ENCODE measurements at regions not wholly inside any gene's neighbourhood (a gene's known extent, or its start where the extent isn't known, plus 50 kb on each side); places are given as distances from the start of the nearest gene placed in this dataset.

DNA sequence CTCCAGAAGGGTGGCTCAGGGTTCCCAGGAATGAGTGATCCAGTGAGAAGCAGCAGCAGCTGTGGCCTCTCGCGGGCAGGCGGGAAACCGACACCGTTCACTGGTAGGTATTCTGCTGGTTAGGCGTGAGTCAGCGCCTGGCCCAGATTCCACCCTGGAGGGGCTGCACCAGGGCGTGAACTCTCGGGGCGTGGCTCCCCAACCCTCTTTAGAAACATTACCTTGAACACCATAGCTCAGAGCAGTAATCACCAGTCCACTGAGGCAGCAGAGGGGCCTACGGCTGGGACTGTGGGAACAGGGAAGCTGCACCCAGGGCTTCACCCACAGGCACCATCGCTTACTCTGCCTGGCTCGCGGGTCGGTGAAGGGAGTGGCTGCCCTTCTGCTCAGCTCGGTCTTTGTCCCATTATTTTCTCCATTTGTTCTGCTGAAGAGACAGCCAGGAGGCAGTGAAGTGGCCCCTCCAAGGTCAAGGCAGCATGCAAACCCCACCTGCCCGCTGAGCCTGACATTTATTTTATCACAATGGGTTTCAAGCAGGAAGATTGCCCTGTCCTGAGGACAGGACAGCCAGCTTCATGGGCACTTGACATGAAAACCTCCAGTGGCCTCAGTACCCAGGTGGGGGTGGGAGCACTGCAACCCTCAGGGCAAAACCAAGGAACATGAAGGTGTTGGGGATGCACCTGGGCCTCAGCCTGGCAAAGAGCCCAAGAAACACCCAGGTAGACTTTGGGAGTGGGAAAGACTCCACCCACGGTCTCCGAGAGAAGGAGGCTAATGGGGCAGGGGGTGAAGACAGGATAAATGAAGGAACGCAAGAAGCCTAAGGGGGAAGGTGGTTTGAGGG is 51.0 kb upstream of the CD93 start (continued):
- TF ChIP-seq, protein P1, sequence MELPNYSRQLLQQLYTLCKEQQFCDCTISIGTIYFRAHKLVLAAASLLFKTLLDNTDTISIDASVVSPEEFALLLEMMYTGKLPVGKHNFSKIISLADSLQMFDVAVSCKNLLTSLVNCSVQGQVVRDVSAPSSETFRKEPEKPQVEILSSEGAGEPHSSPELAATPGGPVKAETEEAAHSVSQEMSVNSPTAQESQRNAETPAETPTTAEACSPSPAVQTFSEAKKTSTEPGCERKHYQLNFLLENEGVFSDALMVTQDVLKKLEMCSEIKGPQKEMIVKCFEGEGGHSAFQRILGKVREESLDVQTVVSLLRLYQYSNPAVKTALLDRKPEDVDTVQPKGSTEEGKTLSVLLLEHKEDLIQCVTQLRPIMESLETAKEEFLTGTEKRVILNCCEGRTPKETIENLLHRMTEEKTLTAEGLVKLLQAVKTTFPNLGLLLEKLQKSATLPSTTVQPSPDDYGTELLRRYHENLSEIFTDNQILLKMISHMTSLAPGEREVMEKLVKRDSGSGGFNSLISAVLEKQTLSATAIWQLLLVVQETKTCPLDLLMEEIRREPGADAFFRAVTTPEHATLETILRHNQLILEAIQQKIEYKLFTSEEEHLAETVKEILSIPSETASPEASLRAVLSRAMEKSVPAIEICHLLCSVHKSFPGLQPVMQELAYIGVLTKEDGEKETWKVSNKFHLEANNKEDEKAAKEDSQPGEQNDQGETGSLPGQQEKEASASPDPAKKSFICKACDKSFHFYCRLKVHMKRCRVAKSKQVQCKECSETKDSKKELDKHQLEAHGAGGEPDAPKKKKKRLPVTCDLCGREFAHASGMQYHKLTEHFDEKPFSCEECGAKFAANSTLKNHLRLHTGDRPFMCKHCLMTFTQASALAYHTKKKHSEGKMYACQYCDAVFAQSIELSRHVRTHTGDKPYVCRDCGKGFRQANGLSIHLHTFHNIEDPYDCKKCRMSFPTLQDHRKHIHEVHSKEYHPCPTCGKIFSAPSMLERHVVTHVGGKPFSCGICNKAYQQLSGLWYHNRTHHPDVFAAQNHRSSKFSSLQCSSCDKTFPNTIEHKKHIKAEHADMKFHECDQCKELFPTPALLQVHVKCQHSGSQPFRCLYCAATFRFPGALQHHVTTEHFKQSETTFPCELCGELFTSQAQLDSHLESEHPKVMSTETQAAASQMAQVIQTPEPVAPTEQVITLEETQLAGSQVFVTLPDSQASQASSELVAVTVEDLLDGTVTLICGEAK (IDR thresholded peaks at IDR 0.05): no peak
- TF ChIP-seq, protein P1 (CRISPR knock-in tag; IDR thresholded peaks at IDR 0.05): no peak
- TF ChIP-seq, protein P2, sequence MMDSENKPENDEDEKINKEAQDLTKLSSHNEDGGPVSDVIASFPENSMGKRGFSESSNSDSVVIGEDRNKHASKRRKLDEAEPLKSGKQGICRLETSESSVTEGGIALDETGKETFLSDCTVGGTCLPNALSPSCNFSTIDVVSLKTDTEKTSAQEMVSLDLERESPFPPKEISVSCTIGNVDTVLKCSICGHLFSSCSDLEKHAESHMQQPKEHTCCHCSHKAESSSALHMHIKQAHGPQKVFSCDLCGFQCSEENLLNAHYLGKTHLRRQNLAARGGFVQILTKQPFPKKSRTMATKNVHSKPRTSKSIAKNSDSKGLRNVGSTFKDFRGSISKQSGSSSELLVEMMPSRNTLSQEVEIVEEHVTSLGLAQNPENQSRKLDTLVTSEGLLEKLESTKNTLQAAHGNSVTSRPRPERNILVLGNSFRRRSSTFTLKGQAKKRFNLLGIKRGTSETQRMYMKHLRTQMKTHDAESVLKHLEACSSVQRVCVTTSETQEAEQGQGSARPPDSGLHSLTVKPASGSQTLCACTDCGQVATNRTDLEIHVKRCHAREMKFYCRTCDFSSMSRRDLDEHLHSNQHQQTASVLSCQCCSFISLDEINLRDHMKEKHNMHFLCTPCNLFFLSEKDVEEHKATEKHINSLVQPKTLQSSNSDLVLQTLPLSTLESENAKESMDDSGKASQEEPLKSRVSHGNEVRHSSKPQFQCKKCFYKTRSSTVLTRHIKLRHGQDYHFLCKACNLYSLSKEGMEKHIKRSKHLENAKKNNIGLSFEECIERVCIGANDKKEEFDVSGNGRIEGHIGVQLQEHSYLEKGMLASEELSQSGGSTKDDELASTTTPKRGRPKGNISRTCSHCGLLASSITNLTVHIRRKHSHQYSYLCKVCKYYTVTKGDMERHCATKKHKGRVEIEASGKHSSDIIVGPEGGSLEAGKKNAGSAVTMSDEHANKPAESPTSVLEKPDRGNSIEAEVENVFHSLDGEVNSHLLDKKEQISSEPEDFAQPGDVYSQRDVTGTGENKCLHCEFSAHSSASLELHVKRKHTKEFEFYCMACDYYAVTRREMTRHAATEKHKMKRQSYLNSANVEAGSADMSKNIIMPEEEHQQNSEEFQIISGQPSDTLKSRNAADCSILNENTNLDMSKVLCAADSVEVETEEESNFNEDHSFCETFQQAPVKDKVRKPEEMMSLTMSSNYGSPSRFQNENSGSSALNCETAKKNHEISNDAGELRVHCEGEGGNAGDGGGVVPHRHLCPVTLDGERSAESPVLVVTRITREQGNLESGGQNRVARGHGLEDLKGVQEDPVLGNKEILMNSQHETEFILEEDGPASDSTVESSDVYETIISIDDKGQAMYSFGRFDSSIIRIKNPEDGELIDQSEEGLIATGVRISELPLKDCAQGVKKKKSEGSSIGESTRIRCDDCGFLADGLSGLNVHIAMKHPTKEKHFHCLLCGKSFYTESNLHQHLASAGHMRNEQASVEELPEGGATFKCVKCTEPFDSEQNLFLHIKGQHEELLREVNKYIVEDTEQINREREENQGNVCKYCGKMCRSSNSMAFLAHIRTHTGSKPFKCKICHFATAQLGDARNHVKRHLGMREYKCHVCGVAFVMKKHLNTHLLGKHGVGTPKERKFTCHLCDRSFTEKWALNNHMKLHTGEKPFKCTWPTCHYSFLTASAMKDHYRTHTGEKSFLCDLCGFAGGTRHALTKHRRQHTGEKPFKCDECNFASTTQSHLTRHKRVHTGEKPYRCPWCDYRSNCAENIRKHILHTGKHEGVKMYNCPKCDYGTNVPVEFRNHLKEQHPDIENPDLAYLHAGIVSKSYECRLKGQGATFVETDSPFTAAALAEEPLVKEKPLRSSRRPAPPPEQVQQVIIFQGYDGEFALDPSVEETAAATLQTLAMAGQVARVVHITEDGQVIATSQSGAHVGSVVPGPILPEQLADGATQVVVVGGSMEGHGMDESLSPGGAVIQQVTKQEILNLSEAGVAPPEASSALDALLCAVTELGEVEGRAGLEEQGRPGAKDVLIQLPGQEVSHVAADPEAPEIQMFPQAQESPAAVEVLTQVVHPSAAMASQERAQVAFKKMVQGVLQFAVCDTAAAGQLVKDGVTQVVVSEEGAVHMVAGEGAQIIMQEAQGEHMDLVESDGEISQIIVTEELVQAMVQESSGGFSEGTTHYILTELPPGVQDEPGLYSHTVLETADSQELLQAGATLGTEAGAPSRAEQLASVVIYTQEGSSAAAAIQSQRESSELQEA (IDR thresholded peaks at IDR 0.05; ENCODE audit: low read depth): no peak
- TF ChIP-seq FUS (optimal IDR thresholded peaks at IDR 0.05; ENCODE audit: low read depth, low read length): no peak
- no peak for TF ChIP-seq TAF7 (tag; IDR thresholded peaks at IDR 0.05)
- TF ChIP-seq BACH1 (tag; IDR thresholded peaks at IDR 0.05): no peak
- TF ChIP-seq, protein P3, sequence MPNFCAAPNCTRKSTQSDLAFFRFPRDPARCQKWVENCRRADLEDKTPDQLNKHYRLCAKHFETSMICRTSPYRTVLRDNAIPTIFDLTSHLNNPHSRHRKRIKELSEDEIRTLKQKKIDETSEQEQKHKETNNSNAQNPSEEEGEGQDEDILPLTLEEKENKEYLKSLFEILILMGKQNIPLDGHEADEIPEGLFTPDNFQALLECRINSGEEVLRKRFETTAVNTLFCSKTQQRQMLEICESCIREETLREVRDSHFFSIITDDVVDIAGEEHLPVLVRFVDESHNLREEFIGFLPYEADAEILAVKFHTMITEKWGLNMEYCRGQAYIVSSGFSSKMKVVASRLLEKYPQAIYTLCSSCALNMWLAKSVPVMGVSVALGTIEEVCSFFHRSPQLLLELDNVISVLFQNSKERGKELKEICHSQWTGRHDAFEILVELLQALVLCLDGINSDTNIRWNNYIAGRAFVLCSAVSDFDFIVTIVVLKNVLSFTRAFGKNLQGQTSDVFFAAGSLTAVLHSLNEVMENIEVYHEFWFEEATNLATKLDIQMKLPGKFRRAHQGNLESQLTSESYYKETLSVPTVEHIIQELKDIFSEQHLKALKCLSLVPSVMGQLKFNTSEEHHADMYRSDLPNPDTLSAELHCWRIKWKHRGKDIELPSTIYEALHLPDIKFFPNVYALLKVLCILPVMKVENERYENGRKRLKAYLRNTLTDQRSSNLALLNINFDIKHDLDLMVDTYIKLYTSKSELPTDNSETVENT (CRISPR knock-in tag; IDR thresholded peaks at IDR 0.05): no peak
